Skeletal muscle cell (primary cell): ENCODE measurements at regions not wholly inside any gene's neighbourhood (a gene's known extent, or its start where the extent isn't known, plus 50 kb on each side); places are given as distances from the start of the nearest gene placed in this dataset.

Experiments used
- DNase-seq: peaks from one replicate; pipeline ENCODE4 v3.0.0-alpha.2; 2010; ENCODE audit warnings: low read depth
- H3K4me3 ChIP-seq: 2 replicates; pipeline ENCODE4 v1.5.1; 2011; ENCODE audit warnings: low read depth, mild to moderate bottlenecking, control low read depth, low read length, moderate library complexity

DNA sequence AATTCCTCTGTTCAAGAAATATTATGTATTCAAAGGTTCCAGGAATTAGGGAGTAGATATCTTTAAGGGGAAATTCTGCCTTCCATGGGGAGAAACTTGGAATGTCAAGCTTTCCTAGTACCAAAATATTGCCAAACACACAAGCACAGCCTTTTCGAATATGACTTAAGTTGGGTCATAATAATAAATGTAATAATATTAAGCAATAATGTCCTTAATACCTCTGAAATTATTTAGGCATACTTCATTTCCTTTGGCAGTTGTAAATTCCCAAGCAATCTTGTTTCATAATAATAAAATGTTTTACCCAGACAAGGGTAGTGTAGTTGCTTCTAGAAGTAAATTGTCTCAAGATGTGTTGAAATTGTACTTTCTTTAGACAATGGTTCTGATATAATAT is 630.3 kb upstream of the CDH18 start:
- H3K4me3 ChIP-seq: no peak overlapping the region
- DNase-seq: no peak

DNA sequence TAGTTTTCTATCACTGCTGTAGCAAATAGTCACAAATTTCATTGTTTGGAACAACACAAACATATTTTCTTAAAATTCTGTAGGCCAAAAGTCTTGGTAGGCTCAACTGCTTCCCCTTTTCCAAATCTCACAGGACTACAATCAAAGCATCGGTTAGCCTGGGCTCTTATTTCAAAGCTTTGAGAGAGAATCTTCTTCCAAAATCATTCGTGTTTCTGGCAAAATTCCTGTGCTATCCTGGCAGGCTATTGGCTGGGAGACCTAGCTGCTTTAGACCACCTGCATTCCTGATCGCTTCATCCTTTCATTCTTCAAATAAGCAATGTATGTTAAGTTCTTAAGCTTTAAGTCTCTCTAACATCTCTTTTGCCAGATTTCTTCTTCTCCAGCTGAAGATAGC is 629.8 kb upstream of the CDH18 start:
- H3K4me3 ChIP-seq: no peak overlapping the region
- DNase-seq: no peak

DNA sequence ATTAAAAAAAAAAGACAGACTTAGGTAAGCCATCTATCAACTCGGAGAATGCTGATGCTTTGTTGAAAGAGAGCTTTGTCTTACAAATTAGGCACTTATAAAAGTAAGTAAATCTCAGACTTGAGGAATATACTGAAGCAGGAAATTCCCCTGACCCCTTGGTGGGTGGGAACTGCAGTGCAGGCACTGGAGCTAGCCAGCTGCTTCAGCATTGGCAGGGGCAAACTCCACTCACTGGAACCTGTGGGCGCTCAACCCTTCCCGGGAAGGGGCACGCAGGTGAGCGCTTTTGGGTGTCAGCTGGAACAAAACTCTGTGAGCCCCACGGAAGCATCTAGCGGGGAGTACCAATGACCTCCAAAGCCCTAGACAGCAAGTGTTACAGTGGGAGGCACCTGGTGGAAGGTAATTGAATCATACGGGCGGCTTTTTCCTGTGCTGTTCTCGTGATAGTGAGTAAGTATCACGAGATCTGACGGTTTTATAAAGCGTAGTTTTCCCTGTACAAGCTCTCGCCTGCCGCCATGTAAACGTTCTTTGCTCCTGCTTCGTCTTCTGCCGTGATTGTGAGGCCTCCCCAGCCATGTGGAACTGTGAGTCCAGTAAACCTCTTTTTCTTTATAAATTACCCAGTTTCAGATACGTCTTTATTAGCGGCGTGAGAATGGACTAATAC is 628.0 kb upstream of the CDH18 start:
- no peak overlapping the region for H3K4me3 ChIP-seq
- no peak for DNase-seq

DNA sequence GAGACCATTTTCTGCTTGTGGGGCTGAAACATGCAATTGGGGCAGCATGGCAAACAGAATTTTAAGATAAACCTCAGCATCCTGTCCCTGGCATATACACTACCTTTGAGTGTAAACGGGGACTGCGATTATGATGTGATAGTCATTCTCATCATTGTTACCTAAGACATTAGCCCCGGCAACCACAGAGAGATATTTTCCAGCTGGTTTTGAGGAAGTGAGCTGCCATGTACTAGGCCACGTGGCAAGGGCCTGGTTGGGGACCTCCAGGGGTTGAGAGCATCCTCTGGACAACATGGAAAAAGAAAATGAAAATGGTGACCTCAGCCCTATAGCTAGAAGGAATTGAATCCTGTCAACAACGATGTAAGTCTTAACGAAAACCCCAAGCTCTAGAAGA is 623.6 kb upstream of the CDH18 start:
- no peak for DNase-seq
- no peak overlapping the region for H3K4me3 ChIP-seq

DNA sequence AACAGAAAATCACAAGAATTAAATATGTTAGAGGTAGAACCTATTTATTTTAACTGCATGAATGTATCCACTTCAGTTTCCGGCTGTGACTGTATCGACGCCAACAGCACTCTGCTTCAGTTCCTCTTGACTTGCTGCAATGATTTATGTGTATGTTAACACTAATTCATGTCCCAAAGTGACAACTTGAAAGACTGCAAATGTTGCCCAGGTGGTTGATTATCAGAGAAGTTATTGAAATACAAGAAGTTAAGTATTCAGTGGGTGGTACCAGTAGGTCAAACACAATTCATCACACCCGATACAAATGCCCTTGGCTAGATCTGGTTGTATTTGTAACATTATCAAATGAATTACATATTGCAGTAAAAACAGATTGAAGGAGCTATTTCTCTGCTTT is 622.7 kb upstream of the CDH18 start:
- no peak for DNase-seq
- no peak overlapping the region for H3K4me3 ChIP-seq

DNA sequence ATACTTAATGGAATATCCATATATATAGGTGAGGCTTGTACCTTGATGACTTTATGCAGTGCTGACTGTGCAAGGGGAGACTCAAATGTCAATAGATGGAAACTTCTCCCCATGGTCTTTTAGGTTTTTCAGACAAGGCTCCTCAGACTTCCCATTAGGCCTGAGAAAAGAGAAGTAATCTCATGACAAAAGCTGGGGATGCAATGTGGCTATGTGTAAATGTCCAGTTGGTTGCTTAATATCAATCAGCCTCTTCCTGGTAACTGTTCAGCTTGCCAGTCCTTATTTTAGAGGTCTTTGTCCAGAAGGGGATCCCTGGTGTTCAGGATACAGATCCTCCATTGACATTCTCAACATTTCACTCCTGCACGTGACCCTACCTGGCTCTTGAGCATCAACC is 621.1 kb upstream of the CDH18 start:
- no peak for DNase-seq
- H3K4me3 ChIP-seq: no peak overlapping the region

DNA sequence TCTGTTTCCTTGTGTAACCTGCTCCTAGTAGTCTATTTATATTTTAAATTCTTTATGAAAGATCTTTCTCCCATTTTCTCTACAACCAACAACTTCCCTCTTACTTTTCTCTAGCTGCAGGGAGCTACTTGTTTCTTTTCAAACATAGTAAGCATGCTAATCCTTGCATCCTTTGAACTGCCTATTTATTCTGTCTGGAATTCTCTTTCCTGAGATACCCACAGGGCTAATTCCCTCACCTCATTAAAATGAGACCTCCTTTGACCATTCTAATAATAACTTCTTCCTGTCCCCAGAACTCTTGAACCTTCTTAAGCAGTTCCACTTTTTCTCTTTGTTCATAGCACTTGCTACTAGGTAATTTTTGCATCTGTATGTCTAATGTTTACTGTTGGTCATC is 620.6 kb upstream of the CDH18 start:
- DNase-seq: no peak
- H3K4me3 ChIP-seq: no peak overlapping the region

DNA sequence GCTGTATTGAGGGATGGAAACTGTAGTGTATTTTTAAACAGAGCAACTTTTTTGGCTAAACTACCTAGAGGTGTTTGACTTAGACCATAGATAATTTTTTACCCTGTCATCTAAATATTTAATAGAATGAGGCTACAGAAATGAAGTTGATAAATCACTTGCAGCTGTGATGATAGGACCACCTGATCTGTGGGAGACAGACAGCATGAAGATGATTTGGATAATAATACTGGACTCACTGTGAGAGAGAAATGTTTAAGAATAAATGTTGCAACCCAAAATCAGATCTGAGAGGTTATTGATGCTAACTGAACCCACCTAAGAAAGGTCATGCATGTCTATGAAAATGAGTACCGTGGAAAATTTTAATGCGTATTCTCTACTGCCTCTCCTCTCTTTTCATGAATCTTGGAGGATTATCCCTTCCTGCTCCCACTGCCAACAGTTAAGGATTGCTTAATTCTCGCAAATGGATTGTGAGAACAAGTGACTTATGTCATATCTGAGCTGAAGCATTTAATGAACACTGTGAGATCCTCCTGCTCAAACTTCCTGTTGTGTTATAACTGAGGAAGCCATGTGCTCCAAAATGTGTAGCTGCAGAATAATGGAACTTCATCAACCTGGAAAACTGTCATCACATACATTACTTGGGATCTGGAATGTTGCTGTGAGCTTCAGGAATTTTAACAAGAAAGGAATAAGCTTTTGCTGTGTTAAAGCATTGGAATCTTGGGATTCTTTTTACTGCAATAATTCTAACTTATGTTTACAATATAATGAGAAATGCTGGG is 617.9 kb upstream of the CDH18 start:
- no peak overlapping the region for H3K4me3 ChIP-seq
- no peak for DNase-seq

DNA sequence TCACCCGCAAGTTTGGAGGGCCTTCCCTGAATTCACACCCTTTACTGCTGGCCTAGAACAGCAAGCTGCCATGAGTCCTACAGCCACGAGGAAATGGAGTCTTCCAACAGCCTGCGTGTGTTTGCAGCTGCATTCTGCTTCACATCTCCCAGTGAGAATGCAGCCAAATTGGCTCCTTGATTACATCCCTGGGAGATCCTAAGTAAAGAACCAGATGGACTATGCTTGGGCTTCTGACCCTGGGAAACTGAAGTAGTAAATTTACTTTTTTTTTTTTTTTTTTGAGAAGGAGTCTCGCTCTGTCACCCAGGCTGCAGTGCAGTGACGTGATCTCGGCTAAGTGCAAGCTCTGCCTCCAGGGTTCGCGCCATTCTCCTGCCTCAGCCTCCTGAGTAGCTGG is 617.0 kb upstream of the CDH18 start:
- no peak for DNase-seq
- H3K4me3 ChIP-seq: no peak overlapping the region

DNA sequence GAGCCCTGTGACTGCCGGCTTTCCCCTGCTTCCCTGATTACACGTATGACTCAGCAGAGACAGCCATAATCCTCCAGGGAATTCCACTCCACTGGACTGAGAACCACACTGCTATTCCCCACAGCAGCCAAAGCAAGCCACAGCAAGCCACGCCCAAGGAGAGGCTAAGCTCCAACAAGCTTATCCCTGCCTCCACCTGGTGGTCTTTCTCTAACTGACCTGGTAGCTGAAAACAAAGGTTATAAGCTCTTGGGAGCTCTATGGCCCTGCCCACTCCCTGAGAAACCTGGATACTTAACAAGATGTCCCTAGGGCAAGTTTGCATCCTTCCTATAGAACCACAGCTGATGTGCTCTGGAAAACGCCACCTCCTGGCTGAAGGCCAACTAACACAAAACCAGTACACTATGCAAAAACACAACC is 613.7 kb upstream of the CDH18 start:
- no peak overlapping the region for H3K4me3 ChIP-seq
- DNase-seq: peak; percentile 17

DNA sequence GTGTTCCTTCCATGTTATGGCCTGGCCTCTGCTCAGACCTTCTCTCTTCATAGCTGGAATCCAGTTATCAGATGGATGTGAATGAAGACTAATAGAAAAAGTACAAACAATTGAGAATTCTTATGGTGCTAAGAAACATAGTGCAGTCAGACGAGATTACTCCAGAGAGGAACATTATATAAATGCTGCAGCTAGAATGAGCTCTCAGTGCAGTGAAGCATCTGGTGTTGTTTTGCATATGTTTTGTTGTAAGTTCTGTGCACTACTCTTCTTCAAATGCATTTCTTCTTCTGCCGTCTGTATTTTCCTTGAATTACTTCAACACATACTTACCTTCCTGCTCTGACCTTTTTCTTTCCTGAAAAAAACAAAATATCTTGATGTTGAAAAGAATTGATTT is 602.4 kb upstream of the CDH18 start:
- no peak overlapping the region for H3K4me3 ChIP-seq
- DNase-seq: no peak

DNA sequence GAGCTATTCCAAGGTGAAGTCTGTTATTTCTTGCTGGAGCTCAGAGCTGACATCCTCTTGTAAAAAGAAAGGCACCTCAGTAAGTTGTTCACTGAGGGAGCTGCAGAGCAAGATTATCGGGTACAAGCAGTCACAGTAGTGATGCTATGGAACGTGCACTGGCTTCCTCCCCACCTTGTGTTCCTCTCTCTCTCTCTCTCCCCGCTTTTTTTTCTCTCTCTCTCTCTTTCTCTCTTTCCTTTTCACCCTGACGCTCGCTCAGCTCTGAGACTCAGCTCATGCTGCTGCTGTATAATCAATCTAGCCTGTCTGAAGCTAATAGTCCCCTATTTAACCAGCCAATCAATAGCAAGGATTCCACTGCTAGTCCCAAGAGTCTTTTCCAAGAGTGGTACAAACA is 587.6 kb upstream of the CDH18 start:
- no peak for DNase-seq
- H3K4me3 ChIP-seq: no peak overlapping the region

DNA sequence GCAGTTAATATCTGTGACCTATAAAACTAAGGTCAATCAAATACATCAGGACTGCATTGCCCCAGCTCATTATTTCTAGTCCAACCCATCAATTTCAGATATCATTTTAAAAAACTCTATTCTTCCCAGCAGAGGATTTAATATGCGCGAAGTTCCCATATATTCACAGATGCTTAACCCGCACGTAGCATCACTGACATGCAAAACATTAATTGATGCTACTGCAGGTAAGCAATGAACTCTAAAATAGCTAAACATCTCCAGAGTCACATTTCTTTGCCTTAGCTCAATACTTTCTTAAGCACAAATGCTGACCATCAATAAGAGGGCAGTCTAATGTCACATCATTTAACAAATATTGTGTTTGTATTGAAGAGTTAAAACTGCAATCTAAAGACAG is 586.6 kb upstream of the CDH18 start:
- H3K4me3 ChIP-seq: no peak overlapping the region
- no peak for DNase-seq

DNA sequence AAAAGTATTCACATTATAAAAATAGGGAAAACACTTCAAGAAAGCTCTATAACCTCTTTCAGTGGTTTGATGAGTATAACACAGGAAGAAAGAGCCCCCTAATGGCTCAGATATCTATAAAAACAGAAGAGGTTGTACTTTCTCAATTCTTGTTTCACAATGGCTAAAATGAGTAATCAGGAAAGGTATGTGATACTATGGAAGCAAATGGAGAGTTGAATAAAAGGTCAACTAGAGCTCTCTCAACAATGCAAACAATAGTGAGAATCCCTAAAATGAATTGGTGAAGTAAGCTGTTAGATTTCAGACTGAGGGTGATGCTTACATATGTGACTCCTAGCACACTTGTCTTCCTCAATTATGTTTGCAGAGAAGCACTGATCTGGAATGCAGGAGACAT is 584.6 kb upstream of the CDH18 start:
- DNase-seq: peak; percentile 48
- H3K4me3 ChIP-seq: no peak overlapping the region

DNA sequence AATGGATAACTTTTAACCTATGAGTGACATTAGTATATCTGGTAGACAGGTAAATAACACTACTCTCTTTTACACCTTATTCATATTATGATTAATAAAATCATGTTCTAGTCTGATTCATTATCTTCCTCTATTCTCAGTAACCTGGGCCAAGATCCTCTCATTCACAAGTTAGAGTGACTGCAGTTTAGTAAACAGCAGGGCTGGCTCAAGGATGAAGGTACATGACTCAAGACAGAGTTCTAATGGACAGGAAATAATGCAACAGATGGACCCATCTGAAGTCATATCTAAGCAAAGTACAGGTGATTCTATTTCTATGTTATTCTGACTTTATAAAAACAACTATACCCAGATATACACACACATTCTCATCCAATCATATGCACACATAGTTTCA is 582.5 kb upstream of the CDH18 start:
- no peak overlapping the region for H3K4me3 ChIP-seq
- no peak for DNase-seq

DNA sequence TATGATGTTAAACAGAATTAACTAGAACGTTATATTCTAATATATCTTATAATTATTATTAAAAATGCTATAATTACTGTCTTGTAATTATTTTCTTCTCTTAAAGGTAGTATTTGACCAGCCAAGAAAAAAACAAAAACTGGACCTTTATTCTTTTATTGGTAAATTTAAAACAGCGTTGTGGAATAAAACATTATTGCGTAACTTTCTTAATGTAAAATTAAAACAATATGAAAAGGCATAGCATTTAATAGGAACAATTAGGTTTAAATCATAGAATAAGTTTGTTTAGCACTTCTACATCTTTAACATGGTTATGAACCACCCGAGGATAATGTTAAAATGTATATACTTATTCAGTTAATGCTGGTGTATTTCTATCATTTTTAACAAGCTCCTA is 574.5 kb upstream of the CDH18 start:
- no peak overlapping the region for H3K4me3 ChIP-seq
- no peak for DNase-seq

DNA sequence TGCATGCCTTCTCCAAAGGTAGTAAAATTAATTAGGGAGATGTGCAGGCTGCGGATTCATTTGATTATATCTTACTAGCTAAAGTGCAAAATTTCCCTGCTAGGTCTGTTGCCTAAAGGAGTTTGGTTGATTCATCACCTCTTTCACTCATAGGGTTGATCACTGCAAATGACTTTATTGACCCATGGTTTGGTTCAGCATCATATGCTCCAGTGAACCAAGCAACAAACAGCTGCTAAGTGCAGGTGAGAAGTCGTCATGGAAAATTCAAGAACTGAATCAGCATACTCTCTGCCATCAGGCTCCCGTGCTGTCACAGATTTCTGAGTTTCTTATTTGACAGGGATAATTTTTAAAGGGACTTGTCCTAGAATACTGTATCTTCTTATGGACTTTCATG is 571.8 kb upstream of the CDH18 start:
- DNase-seq: no peak
- no peak overlapping the region for H3K4me3 ChIP-seq

DNA sequence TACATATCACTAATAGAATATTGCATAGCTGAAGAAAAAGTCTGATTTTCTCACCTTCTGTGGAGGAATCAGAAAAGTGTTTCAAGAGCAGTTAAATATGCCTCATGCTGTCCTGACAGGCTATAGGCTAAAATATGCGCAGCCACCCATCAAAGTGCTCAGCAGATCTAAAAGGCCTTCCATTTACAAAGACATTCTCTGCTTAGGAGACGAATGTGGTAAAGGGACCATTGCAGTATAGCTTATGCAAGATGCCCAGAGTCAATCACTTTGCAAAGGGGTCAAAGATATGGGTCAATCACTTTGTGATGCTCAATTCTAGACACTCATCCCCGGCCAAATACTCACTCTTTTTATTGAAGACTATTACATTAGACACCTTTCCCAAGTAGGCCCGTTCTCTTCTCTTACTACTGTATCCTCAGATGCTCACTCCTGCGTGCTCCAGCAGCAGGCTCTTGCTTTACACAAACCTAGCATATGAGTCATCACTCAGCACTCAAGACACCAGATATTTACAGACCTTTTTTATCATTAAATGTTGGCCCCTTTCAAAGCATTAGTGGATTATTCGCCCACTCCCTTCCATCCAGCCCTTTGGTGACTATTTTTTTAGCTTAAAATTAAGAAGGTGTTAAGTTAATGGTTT is 568.2 kb upstream of the CDH18 start:
- H3K4me3 ChIP-seq: no peak overlapping the region
- DNase-seq: peak; percentile 22

DNA sequence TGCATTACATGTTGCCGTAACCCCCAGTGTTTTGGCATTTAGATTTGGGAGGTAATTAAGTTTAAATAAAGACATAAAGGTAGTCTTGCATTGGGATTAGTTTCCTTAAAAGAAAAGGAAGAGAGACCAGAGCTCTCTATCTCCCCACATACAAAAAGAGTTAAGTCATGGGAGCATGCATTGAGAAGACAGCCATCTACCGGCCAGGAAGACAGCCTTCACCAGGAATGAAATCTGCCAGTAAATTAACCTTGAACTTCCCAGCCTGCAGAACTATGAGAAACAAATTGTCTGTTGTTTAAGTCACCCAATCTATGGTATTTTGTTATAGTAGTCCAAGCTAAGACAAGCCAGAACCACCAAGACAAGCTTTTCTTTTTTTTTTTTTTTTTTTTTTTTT is 567.0 kb upstream of the CDH18 start:
- no peak overlapping the region for H3K4me3 ChIP-seq
- DNase-seq: no peak

DNA sequence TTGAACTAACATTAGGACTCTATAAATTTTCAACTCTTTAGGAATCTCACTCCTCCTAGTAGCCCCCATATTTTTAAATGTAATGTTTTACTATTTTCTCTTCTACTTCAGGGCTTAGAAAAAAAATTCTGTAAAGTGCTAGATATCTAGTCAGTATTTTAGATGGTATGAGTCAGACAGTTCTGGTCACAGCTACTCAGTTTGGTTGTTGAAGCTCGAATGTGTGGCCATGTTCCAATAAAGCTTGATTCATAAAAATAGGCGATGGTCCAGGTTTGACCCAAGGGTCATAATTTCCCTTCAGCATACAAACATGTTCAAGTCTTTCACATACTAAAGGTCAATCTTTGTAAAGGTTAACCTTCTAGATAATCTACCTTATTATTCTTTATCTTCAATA is 566.0 kb upstream of the CDH18 start:
- H3K4me3 ChIP-seq: no peak overlapping the region
- DNase-seq: peak; percentile 19
